HG03432 (cell line): ENCODE measurements at regions not wholly inside any gene's neighbourhood (a gene's known extent, or its start where the extent isn't known, plus 50 kb on each side); places are given as distances from the start of the nearest gene placed in this dataset.

Experiments
- ATAC-seq: cut with Tn5 transposase; IDR thresholded peaks from one replicate; pipeline ENCODE4 v1.9.1; 2021; ENCODE audit warnings: mild to moderate bottlenecking, moderate library complexity; ENCODE audit not compliant: unreplicated experiment

GRCh38 chr17:77480509-77481215 lies 339.9 kb downstream of the SEC14L1 start:
- no peak for ATAC-seq

GRCh38 chr17:77481476-77482374 lies 341.0 kb downstream of the SEC14L1 start:
- ATAC-seq = no peak

GRCh38 chr17:77482375-77483127 lies 341.8 kb downstream of the SEC14L1 start:
- ATAC-seq = no peak

- ATAC-seq = no peak
Measured at GRCh38 chr17:77483128-77483598, 342.4 kb downstream of the SEC14L1 start.

- no peak for ATAC-seq
Measured at GRCh38 chr17:77484111-77484510, 343.3 kb downstream of the SEC14L1 start.

- no peak for ATAC-seq
Measured at GRCh38 chr17:77485089-77485833, 344.5 kb downstream of the SEC14L1 start.

- ATAC-seq = no peak
Measured at GRCh38 chr17:77487211-77487629, 346.5 kb downstream of the SEC14L1 start.

- ATAC-seq = no peak
Measured at GRCh38 chr17:77487677-77488530, 347.1 kb downstream of the SEC14L1 start.

- no peak for ATAC-seq
Measured at GRCh38 chr17:77488531-77489238, 347.9 kb downstream of the SEC14L1 start.

- no peak for ATAC-seq
Measured at GRCh38 chr17:77489239-77489892, 348.6 kb downstream of the SEC14L1 start.

- ATAC-seq = no peak
Measured at GRCh38 chr17:77489893-77490255, 349.1 kb downstream of the SEC14L1 start.

- ATAC-seq = no peak
Measured at GRCh38 chr17:77490361-77491183, 349.8 kb downstream of the SEC14L1 start.

GRCh38 chr17:77491921-77492445 lies 351.2 kb downstream of the SEC14L1 start:
- ATAC-seq = peak; percentile 49

- no peak for ATAC-seq
Measured at GRCh38 chr17:77492446-77493237, 351.9 kb downstream of the SEC14L1 start.

GRCh38 chr17:77493238-77493820 lies 352.6 kb downstream of the SEC14L1 start:
- no peak for ATAC-seq
